Daoy (cell line): ENCODE measurements at regions not wholly inside any gene's neighbourhood (a gene's known extent, or its start where the extent isn't known, plus 50 kb on each side); places are given as distances from the start of the nearest gene placed in this dataset.
"Not testable (repeated sequence)": the region's sequence is repeated elsewhere in the genome, so short reads cannot be mapped to it uniquely, and the experiment has no call there.

Experiments
- DNase-seq: peaks from one replicate; pipeline ENCODE4 v3.0.0-alpha.2; 2015; ENCODE audit warnings: low read depth

DNA sequence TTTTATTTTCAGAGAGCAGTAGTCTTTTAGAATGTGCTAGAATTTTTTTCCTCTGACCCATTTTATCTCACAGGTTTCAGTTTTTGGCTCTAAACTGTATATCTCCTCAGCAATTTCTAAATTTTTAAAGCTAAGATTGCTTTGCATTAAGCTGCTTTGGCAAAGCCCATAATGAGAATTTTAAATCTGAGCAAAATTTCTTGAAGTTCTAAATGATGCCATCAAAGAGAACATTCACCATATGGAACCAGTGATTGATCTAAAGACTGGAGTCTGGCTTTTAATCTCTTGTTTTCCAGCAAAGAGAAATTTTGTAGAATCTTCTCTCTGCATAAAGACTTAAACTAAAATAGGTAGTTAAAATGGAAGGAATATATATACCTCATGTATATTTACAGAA is 313.6 kb downstream of the TBC1D32 start:
- DNase-seq, result no peak

DNA sequence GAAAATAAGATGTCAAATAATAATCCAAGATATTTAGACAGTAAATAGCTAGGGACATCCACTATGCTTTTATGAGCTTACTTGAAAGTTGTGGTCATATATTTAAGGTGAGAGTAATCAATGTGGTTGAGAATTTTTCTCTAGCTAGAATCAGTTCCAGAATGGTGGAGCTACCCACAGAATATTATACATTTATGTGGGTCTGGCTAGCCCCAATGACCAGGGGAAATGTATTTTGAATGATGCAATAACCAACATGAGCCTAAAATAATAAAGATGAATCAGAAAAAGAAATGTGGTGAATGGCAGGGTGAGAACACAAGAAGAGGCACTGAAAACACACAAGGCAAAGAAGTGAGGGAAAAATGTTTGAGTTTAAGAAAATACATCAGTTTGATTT is 325.7 kb downstream of the TBC1D32 start:
- DNase-seq, result no peak

DNA sequence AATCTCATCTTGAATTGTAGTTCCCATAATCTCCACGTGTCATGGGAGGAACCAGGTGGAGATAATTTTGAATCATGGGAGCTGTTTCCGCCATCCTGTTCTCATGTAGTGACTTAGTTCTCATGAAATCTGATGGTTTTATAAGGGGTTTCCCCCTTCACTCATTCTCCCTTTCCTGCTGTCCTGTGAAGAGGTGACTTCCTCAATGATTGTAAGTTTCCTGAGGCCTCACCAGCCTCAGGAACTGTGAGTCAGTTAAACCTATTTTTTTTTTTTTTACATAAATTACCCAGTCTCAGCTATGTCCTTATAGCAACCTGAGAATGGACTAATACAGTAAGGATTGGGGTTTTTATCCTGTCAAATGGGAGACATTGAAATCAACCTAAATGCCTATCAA is 328.3 kb downstream of the TBC1D32 start:
- DNase-seq, result no peak

GRCh38 chr6:121000381-121000780 is 333.9 kb downstream of the TBC1D32 start:
- no peak for DNase-seq

GRCh38 chr6:120996340-120996739 is 337.9 kb downstream of the TBC1D32 start:
- no peak for DNase-seq

DNA sequence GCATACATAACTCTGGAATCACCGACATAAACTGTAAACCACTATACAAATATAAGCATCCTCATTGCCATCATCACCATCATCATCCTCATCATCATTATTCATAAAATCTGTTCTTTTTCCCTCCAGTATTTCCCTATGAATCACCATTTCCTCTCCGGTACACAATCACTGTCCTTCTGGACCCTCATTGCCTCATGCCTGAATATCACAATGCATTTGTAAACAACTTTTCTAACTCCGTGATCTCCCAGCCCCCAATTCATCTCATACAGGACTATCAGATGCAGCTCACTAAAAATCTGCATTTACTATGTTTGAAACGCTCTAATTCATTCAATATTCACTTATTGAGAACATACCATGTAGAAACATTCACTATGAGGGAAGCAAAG is 339.7 kb downstream of the TBC1D32 start:
- no peak for DNase-seq

DNA sequence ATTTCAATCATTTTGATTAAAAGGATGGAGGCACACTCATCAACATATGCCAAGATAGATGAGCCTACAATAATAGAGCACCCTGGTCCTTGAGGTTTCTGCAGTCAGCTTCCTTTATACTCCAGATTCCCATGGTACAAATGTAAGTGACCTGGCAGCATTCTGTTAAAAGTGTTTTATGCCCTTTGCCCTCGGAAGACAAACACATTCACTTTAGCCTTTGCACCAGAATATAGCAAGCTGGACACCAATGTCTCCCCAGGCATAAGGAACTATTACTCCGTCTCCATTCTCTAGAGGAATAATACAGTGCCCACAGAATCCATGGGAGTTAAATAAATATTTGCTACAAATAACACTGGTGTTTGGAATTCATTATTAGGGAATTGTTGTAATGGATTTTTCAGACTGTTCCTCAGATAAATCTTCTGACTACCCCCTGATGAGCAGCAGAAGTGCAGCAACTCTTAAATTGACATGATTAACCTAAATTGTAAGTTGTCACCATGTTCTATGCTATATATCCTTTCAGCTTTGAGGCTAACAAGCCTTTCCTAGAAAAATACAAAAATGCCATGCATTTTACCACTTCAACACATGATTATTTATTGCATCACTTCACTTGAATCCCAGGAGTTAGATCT is 340.2 kb downstream of the TBC1D32 start:
- no peak for DNase-seq

- DNase-seq, result no peak
These were observed 342.0 kb downstream of the TBC1D32 start for GRCh38 chr6:120992257-120992656.

DNA sequence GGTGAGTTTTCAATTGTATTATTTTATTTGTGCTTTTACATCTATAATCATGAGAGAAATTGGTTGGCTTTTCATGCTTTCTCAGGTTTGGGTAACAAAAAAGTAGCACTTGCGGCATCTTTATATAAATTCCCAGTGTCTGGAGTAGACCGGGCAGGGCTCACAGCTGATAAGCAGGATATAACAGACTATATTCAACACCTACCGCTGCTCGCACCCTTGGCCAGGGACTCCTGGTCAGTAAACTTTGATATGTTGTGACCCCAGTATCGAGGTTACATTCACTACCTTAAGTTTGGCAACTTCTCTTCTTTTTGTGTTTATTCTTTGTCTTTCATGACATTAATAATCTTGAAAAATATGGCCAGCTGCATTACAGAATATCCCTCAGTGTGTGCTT is 343.4 kb downstream of the TBC1D32 start:
- DNase-seq, result no peak

- DNase-seq, result no peak
These were observed 352.4 kb downstream of the TBC1D32 start for GRCh38 chr6:120981835-120982234.

DNA sequence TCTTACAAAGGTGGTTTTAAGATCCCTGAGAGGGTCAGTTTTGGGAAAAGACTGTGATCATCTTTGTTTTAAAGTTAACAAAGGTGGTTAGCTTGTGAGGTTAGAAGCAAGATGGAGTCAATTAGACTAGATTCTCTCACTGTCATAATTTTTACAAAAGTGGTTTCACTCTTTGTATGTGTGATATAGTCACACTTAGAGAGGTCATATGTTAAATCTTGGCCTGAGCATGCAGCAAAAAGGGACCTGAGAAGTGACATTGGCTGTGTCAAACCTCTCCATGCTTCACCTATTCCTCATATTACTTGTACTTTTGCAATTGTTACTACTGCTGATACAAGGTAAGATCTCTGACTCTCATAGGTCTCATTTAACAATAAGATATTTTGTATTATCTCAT is 368.0 kb downstream of the TBC1D32 start:
- no peak for DNase-seq

DNA sequence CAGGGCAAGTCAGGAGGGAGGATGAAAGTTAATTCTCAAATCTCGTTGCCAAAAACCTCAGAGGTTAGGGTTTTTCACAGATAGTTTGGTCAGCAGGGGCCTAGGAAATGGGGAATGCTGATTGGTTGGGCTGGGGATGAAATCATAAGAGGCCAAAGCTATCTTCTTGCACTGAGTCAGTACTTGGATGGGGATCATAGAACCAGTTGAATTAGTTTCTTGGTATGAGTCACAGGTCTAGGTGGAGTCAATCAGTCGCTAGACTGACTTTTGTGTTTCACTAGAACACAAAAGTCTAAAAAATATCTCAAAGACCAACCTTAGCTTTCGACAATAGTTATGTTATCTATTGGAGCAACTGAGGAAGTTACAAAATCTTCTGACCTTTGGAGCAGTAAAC is 368.5 kb downstream of the TBC1D32 start:
- DNase-seq, result no peak

DNA sequence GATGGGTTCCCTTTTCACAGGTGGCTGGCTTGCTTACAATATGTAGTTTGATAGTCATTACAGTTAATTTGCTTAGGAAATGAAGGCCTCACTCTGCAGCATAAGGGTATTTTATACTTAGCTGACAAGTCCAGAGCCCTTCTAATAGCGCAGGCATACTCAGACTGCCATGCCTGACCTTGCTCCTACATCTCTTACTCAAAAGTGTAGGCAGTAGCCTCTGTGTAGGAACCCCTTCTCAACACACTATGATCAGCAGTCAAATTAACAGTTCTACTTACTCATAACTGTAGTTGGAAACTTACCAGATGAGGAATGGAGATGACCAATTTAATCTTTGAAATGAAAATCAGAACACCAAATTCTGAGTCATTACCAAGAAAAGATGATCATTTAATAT is 373.5 kb downstream of the TBC1D32 start:
- no peak for DNase-seq

DNA sequence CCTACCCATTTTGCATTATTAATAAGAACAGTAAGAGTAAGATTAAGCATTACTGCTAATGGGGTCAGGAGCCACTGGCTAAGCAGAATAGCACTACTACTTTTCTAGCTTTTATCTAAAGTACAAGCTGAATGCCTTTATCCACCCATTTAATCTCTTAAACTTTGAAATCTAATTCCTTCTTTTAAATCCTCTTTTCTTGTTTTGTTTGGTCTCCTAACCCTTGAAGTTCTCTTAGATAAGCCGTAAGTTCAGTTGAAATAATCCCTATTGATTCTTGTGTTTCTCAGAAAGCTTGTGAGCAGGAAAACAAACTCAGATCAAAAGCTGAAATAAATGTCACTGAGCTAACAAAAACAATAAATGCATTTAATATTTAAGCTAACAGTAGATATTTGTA is 380.2 kb downstream of the TBC1D32 start:
- no peak for DNase-seq

GRCh38 chr6:120951258-120951657 is 383.0 kb downstream of the TBC1D32 start:
- DNase-seq, result no peak

- DNase-seq, result no peak
These were observed 387.2 kb downstream of the TBC1D32 start for GRCh38 chr6:120947111-120947510.

DNA sequence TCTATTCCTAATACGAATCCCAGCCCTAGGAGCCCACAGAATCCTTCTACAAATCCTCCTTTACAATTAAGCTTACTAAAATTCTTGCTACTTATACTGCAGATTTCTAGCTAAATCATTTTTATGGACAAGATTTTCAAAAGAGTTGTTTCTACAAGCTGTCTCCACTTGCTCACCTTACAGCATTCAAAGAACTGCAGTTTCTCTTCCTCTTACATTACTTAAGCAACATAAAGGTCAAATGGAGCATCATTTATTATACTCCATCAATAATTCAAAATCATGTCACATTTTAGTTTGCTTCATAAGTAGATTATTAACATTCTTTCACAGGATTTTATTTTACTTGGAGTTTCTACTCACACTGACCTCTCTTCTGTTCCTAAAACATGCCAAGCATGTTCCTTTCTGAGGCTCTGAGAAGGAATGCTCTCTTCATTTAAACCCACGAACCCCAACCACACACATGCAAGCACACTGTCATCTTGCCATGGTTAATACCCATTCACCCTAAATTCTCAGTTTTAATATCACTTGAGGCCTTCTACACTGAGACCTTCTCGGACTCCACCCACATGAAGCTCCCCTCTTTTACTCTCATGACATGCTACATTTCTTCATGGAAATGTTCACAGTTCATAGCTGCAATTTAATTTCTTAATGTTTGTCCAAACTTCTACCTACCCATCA is 388.2 kb downstream of the TBC1D32 start:
- no peak for DNase-seq

- DNase-seq, result no peak
These were observed 395.3 kb downstream of the TBC1D32 start for GRCh38 chr6:120938876-120939472.

DNA sequence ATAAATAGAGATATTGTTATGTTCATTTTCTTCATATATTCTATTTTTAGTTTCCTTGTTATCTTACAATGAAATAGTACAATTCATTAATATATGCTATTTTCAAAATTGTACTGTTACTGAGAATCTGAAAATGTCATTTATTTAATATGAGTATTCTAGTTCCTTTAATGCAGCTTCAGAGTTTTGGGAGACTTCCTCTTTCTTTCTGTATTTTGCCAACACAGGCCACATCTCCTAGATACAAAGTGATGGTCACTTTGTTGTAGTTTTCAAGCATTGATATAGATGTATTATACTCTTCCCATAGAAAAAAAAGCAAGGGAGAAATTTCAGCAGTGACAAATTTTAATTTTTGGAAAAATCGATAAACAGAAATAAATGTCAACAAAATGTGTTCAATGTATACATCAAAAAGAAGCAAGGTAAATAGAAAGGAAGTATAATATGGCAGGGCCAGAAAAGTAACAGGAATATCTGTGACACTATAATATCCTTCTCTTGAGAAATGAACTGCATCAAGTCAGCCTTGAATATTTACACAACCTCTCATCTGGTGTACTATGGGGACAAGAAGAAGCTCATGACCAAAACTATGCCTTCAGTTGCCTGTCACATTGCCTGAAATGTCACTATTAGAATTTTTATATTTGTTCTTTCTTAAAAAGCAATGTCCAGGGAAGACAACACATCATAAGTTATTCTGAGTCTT is 396.0 kb downstream of the TBC1D32 start:
- no peak for DNase-seq

- no peak for DNase-seq
These were observed 398.4 kb downstream of the TBC1D32 start for GRCh38 chr6:120935908-120936307.

DNA sequence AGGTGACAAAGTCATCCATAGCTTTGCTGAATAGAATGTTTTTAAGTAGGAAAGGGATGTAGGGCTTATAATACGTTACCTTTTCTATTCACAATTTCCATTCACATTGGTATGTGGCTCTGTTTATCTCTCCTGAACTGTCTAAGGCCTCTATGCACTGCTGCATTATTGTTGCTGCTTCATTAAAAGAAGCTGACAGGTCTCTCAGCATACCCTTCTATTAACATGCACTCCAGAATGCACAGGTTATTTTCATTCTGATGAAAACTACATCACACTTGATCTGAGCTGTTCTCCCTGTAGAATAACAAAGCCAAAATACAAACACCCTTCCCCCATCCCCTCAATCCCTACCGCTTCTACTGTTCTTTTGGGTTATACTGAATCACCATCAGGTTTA is 399.3 kb downstream of the TBC1D32 start:
- no peak for DNase-seq

GRCh38 chr6:120931520-120932180 is 402.6 kb downstream of the TBC1D32 start:
- DNase-seq, result not testable (repeated sequence)
